ENCODE measurements at regions not wholly inside any gene's neighbourhood (a gene's known extent, or its start where the extent isn't known, plus 50 kb on each side); places are given as distances from the start of the nearest gene placed in this dataset.

DNA sequence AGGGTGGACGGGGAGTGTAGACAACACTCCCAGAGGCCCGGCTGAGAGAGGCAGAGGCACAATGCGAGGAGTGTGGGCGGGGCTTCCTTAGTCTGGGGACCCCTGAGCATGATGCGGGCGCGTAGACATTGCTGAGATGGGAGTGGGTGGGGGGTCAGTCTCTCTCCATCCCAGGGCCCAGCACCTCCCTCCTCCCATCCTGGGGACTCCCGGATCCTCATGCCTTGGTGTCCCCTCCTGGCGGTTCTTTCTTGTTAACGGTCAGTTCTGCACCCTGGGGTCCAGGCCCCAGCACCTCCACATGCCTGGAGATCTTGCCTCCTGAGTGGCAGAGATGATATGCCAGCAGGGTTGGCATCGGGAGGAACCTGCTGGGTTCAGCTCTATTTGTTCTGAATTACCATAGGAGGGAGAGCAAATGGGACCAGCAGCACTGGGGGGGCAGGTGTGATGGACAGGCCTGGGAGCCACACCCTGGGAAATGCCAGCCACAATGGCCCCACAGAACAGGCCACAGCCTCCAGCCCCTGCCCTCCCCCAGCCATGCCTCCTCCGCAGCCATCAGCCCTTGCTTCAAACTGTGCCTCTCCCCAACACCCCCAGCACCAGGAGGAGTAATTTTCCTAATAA lies 55.7 kb downstream of the RTL6 start:
- no peak for DNase-seq

DNA sequence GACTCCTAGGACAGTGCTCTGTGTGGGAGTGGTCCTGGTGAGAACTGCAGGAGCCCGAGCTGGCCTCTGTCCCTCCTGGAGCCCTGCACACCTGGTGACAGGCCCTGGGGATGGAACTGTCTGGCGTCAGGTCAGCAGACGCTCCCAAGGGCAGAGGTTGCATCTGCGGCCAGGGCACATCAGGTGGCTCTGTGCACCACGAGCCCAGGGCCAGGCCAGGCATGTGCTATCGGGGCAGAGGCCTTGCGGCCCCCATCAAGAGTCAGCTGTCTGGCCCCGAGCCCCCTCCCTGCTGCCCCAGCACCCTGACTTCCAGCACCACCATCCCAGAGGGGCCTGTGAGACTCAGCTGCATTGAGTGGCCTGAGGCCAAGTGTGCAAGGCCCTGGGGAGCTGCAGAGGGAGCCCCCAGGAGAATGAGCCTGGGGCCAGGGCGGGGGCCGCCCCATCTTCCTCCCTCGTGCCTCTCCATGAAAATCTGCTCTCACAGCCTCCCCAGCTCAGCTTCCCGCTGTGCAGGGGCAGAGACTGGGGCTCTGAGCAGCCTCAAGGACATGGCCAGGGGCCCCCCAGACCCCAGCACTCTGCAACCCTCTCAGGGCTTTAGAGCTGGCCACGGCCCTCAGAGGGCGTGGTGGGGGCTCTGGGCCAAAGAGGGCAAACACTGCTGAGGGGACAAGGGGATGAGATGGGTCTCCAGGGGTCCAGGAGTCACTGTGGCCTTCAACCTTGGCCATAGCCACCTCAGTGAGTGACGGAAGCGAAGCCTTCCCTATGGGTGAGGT lies 56.4 kb downstream of the RTL6 start:
- DNase-seq, result no peak

DNA sequence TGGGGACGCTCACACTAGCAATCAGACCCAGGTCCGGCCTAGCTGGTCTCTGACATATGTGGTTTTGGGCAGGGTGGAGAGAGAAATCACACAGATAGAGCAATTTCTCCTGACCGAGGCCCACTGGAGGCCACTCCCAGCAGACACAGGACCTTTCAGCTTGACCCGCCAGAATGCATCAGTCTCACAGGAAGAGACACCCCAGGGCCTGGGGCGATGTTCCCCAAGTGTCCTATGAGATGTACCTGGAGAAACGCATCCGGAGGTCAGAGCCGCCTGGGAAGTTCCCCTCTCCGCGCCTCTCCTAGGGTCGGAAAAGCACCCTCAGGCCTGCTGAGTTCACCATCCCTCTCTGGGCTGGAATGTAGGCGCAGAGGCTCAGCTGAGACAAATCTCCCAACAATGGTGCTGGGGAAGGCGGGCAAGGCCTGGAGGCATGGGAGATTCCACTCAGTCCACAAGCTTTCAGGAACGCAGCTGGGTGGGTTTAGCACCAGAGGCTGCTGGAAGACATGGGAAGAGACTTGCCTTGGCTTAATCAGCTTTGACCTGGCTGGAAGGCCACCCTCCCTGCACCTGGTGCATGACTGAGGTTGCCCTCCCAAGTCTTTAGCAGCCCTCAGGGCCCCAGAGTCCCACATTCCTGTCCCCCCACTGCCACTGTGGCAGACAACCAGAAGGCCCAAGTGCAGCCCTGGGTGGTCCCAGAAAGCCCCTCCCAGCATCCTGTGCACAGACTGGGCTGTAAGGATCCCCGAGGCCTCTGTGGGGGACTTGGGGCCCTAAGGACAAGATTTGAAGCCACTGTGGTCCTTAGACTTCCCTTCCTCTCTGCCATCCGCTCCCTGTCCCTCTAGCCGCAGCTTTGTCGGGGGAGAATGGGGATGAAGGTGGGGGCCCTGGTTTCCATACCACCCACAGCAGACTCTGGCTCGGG lies 57.5 kb downstream of the RTL6 start:
- no peak for DNase-seq

DNA sequence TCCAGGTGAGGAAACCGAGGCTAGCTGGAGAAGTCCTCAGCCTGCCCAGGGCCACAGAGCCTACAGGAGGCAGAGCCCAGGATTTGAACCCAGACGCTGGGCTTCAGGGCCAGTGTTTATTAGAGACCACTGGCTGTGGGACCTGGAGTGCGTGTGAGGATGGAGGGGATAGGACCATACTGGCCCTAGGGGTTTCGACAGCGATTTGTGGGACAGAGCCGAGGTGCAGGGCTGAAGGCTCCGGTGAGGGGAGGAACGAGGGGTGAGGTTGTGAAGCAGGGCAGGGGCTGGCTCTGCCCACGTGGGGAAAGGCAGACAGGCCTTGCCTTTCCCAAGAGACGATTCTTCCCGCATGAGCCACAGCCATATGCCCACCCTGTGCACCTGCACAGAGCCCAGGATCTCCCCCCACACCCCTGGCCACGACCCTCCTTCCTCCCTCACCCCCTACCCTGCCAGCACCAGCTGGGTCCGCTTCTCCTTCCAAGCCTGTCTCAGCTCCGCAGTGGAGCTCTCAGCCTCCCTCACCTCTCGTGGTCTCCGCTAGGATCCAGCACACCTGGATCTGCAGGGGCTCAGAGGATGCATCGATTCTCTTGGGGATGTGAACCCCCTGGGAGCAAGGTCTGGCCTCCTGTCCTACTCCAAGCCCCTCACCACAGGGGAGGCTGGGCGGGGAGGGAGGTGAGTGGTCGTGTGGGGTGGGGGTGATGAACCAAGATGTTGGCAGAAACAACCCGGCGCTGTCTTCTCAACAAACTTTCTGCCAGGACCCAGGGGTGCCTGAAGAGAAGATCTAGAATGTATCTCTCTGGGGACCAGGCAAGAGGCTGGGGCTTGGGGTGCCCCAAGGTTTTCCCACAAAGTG lies 58.4 kb downstream of the RTL6 start:
- no peak for DNase-seq

DNA sequence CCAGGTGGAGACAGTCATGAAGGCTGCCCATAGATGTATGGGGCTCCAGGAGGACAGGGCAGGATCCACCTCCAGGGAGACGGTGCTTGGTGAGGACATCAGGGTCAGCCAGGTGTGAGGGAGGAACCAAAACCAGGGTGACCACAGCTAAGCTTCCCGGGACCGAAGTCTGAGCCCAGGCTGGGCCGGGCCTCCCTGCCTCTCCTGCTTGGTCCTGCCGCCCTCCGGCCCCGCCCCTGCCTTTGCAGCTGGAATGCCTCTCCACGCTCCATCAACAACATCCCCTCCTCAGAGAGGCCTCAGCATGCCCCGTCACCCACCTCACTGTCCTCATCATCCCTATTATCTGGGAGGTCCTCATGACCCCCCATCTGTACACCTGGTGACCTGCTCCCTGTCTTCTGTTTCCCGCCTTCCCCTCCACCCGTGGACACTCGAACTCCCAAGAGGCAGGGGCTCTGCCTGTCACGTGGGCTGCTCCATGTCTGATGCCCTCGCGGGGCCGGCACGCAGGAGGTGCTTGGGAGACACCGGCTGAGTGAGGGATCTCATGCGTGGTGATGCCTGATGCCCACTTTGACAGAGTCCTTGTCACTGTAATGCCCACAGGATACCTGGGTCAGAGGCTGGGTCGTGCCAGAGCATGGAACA lies 59.4 kb downstream of the RTL6 start:
- no peak for DNase-seq

DNA sequence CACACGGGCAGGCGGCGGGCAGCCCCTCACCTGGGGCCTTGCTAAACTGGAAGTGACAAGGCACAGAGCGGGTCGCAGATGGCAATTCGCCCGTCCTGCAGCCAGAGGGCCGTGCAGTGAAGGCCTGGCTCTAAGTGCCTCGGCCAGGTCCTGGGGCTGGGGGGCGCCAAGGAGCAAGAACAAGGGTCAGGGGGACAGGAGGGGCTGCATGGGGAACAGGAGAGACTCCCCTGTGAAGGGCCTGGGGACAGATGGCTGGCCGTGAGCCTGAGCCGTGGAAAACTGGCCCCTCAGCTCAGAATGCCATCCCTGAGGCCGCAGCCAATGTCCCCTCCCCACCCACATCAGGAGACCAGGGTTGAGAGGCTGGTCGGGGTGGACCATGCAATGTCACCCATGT lies 60.0 kb downstream of the RTL6 start:
- DNase-seq, result no peak

DNA sequence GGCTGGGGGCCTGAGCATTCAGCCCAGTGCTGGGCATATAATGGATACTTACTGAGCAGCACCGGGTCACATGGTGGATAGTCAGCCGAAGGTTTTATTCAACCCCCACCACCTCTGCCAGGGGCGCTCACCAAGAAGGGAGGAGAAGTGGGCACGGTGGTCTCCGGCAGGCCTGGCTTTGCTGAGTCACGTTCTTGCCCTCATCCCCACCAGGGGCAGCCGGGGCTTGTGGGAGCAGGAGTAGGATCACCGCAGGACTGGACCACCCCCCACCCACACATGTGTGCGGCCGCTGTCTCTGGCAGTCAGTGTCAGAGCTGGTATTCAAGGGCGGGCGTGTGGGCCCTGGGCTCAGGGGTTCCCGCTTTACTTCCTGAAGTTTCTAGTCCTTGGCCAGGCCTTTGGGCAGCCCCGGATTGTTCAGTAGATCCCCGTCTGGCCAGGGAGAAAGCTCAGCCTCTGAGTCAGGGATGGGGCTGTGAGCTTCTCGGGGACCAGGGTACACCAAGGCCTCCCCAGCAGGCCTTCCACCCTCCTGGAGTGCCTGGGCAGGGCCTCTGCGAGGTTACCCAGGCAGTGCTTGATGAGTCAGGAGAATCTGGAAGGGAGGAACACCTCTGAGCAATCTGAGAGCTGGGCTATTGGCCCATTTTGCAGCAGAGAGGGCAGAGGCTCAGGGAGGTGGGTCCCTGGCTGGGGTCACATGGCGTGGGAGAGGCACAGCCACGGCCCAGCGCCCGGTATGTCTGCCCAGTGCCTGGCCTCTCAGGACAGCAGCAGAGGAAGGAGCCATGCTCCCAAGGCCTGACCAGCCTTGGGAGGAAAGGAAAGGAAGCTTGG lies 60.6 kb downstream of the RTL6 start:
- no peak for DNase-seq

DNA sequence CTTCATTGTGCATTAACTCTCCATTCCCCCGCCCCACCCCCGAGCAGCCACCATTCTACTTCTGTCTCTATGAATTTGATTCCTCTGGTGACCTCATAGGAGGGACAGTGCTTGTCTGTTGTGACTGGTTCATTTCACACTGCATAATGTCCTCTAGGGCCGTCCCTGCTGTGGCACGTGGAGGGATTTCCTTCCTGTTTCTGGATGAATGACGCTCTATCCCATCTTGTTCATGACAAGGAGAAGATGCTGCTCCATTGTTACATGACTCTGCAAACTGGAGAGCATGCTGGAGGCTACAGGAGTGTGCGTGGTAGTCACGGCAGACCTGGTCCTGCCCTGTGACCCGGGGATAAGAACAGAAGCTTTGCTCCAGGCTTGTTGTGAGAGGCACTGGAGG lies 61.3 kb downstream of the RTL6 start:
- no peak for DNase-seq

DNA sequence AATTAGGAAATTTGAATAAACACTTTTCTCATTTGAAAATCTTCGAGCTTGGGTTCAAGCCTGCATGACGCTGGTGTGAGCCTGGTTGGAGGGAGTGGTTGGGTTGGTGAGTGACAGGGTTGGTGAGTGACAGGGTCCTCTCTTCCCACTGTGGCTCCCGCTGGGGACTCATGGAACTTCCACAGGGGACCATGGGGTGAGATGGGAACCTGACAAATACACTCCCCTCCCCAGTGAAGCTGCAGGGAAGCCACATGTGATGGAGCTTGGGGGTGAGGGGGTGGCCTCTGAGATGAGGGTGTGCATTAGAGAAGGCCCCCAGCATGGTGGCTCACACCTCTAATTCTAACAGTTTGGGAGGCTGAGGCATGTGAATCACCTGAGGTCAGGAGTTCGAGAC lies 66.8 kb downstream of the RTL6 start:
- DNase-seq, result no peak

DNA sequence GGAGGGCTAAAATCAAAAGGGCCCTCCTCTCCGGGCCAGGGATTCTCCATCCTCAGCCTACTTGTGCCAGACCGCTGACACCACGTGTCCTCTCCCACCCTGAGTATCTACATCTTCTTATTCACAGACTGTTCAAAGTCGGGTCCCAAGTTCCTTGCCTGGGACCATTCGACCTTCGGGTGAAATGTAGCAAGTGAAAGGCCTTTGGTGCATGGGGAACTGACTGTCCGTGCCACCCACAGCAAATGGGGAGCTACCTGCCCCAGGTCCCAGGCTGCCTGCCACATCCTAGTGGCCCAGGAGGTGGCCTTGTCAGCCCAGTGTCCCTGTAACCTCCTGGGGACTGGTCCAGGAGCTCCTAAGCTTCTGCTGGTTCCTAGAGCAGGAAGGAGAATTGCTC lies 67.3 kb downstream of the RTL6 start:
- no peak for DNase-seq

DNA sequence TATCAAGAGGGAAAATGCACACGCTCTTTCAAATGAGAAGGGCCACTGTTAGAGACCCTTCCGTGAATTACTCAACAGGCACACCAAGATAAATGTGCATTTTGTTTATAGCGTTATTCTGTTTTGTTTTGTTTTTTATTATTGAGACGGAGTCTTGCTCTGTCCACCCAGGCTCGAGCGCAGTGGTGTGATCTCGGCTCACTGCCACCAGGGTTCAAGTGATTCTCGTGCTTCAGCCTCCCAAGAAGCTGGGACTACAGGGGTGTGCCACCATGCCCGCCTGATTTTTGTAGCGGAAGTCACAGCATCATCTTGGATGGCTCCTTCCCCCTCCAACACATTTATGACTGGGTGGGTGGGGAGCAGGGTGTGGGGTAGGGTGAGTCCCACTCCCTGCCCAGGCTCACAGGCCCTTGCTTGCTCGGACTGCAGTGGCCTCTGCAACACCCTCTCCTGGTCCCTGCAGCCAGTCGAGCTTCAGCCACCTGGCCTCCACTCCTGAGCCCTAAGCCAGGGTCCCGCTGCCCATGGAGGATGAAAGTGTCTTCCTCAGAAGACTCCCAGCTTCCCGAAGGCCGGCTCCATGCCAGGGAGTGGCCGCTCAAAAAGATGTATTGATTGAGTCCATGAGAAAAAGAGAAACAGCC lies 68.0 kb downstream of the RTL6 start:
- no peak for DNase-seq

DNA sequence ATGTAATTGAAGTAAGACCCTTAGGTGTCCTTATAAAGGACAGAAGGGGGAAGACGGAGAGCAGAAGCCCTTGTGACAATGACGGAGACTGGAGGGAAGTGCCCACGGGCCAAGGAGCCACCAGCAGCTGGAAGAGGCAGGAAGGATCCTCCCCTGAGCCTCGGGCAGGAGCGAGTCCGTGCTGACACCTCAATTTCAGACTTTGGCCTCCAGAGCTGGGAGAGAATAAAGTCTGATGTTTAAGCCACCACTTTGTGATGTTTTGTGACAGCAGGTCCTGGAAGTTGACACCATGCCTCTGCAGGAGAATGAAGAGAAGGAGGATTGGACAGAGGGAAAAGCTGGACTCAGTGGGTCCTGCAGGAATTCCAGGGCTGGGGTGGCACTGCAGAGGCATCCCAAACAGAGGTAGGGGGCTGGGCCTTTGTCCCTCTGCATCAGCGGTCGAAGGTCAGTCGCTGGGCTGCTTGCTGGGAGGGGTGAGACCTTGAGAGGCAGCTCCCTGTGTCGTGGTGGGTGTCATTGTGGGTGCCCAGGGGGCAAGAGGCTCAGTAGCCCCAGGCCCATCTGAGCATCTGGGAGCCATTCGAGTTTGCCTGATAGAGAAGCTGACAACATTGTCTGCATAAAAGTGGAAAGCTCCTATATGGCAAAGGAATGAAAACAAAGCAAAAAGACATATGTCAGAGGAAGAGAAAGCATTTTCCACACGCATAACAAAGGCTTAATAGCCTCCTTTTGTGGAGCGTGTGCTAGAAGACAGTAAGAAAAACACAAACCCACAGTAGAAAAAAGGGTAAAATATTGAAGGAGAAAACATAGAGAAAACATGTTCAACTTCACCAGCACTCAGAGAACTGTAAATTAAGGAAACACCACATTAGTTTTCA lies 68.8 kb downstream of the RTL6 start:
- no peak for DNase-seq

DNA sequence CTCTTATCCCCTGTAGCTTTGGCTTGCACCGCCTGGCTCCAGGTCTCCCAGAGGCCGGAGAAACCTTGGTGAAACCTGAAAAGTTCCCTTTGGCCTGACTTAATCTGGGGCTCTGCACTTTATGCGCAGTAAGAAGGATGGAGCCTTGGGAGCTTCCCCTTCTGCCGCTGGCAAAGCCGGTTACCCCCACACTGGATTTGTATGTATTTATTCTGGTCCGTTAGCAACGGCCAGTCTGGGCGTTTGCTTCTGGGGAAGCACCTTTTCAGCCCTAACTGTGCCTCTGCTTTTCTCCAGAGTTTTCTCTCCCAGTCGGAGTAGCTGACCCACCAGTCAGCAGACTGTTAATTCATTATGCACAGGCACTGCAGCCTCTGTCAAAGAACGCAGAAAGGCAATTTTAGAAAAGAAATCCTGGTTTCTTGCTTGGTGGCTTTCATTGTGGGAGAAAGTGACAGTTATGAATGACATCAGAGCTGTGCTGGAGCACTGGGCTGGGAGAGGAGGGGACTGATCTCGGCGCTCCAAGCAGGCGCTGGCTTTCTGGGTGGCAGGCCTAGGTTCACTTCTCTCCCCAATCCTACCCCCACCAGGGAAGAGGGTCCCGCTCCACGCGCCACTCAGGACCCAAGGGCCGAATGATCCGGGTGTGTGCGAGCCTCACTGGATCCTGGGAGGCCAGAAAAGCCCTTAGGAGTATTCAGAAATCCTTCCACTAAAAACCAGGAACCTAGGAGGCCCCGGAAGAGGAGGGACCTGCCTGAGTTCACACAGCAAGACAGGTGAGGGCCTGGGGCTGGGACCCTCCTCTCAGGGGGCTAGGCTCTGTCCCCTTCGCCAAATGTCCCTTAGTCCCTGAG lies 70.2 kb downstream of the RTL6 start:
- no peak for DNase-seq

DNA sequence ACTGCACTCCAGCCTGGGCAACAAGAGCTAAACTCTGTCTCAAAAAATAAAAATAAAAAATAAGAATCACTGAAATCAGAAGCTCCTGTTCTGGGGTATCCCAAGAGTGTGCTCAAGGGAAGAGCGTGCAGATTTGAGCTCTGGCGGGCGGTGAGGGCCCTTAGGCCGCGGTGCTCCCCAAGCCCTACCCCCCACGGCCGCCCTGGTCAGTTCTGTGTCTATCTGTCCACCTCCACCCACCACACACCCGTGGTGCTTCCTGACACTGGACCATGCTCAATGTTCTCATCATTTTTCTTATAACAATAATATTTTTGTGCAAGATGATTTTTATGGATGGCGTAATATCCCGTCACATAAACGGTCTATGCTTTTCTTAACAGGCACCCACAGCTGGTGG lies 71.1 kb downstream of the RTL6 start:
- DNase-seq, result no peak

DNA sequence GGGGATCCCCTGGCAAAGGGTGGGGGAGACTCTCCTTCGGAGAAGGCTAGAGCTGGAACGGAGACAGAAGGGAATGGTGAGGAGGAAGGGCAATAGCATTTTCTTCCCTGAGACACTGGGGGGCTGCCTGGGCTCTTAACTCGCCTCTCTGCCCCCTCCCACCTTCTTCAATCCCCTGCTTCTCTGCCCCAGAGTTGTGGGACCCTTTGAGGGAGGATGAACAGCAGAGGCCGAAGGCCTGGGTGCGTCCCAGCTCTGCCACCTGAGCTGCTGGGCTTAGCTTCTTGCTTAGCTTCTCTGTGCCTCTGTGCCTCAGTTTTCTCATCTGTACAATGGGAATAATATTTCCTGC lies 72.4 kb downstream of the RTL6 start:
- no peak for DNase-seq

DNA sequence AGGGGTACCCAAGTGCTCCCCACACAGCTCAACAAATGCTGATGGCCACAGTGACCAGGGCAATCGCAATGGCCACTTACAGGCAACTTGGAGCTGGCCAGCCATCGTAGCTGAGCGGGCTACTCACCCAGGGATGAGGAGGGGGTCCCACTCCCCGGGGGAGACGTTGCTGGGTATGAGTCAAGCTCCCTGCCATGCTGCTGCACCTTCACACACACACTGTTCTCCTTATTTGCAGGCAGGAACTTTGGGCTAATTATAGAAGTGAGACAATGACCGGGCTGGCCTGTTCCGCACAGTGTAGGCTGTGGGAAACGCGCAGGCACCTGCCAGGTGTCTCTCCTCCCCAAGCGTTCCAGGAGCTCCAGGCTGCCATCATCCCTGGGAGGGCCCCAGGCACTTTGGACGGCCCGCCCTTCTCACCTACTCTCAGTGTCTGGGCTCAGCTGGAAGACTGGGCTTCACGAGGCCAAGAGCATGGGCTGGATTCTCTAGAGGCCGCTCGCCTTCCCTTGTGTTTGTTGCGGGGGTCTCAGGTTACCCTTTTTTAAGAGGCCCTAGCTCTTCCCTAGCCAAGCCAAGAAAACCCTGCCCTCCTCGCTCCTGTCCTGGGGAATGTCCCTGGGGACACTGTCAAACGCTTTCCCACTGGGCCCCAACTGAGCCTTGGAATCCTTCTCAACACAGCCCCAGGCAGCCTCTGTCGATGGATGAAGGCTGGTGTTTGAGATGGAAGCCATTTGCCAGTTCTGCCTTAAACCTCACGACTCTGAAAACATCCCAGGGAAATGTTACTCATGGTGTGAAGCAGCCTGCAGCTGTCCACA lies 73.0 kb downstream of the RTL6 start:
- no peak for DNase-seq
